ENCODE measurements at regions not wholly inside any gene's neighbourhood (a gene's known extent, or its start where the extent isn't known, plus 50 kb on each side); places are given as distances from the start of the nearest gene placed in this dataset.

- TF ChIP-seq MAFK (IDR thresholded peaks at IDR 0.05; ENCODE audit: low read depth, low read length), result no peak
- TF ChIP-seq CTCF (conservative IDR thresholded peaks at IDR 0.05; ENCODE audit: low read depth, low read length), result no peak
- no peak for TF ChIP-seq MXI1 (IDR thresholded peaks at IDR 0.05; ENCODE audit: borderline replicate concordance, low read depth, low read length)
- TF ChIP-seq CEBPB (IDR thresholded peaks at IDR 0.05; ENCODE audit: low read depth, low read length), result no peak
- no peak for TF ChIP-seq POLR2A (IDR thresholded peaks at IDR 0.05; ENCODE audit: low read depth, low read length)
- TF ChIP-seq RFX5 (IDR thresholded peaks at IDR 0.05; ENCODE audit: low read depth, low read length), result no peak
- no peak for TF ChIP-seq SMC3 (IDR thresholded peaks at IDR 0.05; ENCODE audit: low read depth, low read length)
- TF ChIP-seq ELK1 (IDR thresholded peaks at IDR 0.05; ENCODE audit: borderline replicate concordance, low read depth, low read length), result no peak
- no peak for TF ChIP-seq USF2 (IDR thresholded peaks at IDR 0.05; ENCODE audit: low read depth, low read length)
- TF ChIP-seq MAZ (IDR thresholded peaks at IDR 0.05; ENCODE audit: borderline replicate concordance, low read depth, low read length), result no peak
- no peak for TF ChIP-seq RAD21 (IDR thresholded peaks at IDR 0.05; ENCODE audit: low read length)
- no peak for TF ChIP-seq RCOR1 (IDR thresholded peaks at IDR 0.05; ENCODE audit: insufficient replicate concordance, low read length)
Measured at GRCh38 chr6:126643352-126643751, 303.4 kb downstream of the CENPW start.
